AG04450 (cell line): ENCODE measurements at regions not wholly inside any gene's neighbourhood (a gene's known extent, or its start where the extent isn't known, plus 50 kb on each side); places are given as distances from the start of the nearest gene placed in this dataset.

Experiments used
- CTCF ChIA-PET: fragments of 300-600, 350-600 bp; formaldehyde crosslinking; extraction: SDS; loops from one replicate; lab custom pipeline; 2022; ENCODE audit warnings: antibody characterized with exemption, inconsistent platforms; lab: Charles Lee
- POLR2A ChIA-PET: fragments of 350-600 bp; formaldehyde crosslinking; extraction: SDS; loops from one replicate; lab custom pipeline; 2021; ENCODE audit warnings: antibody characterized with exemption, inconsistent platforms; lab: Yijun Ruan, JAX
- DNase-seq: peaks from one replicate; pipeline ENCODE4 v3.0.0-alpha.2; 2011; ENCODE audit warnings: low read depth, low spot score
- H3K27ac ChIP-seq: one replicate; pipeline ENCODE4 v1.5.1; 2012; ENCODE audit warnings: low read depth, low read length, control low read depth
- H3K27me3 ChIP-seq: one replicate; pipeline ENCODE4 v1.6.0; 2012; ENCODE audit warnings: low read length; ENCODE audit not compliant: control insufficient read depth, insufficient read depth
- H3K4me3 ChIP-seq: 2 replicates; pipeline ENCODE4 v1.5.1; 2011; ENCODE audit warnings: mild to moderate bottlenecking, low read depth, low read length, control low read depth
- H3K9me3 ChIP-seq: 2 replicates; pipeline ENCODE4 v1.5.1; 2012; ENCODE audit warnings: low read length; ENCODE audit not compliant: control insufficient read depth, insufficient read depth
- TF ChIP-seq, protein P1 (sequence below): IDR thresholded peaks from 2 replicates; pipeline ENCODE4 v1.5.1; 2011; ENCODE audit warnings: low read depth, low read length, control low read depth, inconsistent platforms

DNA sequence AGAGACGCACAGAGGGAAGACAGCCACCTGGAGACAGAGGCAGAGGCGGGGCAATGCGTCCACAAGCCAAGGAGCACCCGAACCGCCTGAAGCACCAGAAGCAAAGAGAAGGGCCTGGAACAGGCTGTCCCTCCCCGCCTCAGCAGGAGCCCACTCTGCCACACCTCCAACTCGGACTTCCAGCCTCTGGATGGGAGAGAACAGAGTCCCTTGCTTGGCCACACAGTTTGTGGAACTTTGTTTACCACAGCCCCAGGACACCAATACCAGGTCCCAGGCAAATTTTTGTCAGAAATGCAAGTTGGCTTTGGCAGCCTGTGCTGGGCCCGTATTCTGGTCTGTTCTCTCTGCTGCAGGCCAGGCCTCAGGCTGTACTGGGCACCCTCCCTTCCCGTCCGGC, 87.5 kb upstream of the RPS6KA2 start:
- H3K9me3 ChIP-seq, result peaks cover 3% of the 10 kb centered on the region; the same call in 1 of the 2 replicates
- no peak overlapping the region for H3K27ac ChIP-seq
- no peak for DNase-seq
- peaks cover 10% of the 10 kb centered on the region for H3K27me3 ChIP-seq
- ChIA-PET CTCF (no interaction called here), POLR2A (no interaction called here)
- H3K4me3 ChIP-seq, result no peak overlapping the region
- TF ChIP-seq, protein P1, sequence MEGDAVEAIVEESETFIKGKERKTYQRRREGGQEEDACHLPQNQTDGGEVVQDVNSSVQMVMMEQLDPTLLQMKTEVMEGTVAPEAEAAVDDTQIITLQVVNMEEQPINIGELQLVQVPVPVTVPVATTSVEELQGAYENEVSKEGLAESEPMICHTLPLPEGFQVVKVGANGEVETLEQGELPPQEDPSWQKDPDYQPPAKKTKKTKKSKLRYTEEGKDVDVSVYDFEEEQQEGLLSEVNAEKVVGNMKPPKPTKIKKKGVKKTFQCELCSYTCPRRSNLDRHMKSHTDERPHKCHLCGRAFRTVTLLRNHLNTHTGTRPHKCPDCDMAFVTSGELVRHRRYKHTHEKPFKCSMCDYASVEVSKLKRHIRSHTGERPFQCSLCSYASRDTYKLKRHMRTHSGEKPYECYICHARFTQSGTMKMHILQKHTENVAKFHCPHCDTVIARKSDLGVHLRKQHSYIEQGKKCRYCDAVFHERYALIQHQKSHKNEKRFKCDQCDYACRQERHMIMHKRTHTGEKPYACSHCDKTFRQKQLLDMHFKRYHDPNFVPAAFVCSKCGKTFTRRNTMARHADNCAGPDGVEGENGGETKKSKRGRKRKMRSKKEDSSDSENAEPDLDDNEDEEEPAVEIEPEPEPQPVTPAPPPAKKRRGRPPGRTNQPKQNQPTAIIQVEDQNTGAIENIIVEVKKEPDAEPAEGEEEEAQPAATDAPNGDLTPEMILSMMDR, result no peak

DNA sequence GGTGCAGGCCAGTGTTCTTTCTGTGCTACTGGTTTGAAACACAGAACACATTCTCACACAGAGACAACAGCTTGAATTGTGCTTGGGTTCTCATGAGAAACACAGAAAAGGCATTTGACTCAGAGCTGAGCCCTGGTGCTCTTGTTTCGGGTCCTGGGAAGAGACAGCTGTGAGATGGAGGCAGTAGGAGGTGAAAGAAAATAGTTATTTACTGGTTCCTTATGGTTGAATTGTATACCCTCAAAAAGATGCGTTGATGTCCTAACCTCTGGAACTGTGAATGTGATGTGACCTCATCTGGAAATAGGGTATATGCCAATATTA, 87.1 kb upstream of the RPS6KA2 start:
- CTCF ChIA-PET, result no interaction called here
- TF ChIP-seq, protein P1, result no peak

DNA sequence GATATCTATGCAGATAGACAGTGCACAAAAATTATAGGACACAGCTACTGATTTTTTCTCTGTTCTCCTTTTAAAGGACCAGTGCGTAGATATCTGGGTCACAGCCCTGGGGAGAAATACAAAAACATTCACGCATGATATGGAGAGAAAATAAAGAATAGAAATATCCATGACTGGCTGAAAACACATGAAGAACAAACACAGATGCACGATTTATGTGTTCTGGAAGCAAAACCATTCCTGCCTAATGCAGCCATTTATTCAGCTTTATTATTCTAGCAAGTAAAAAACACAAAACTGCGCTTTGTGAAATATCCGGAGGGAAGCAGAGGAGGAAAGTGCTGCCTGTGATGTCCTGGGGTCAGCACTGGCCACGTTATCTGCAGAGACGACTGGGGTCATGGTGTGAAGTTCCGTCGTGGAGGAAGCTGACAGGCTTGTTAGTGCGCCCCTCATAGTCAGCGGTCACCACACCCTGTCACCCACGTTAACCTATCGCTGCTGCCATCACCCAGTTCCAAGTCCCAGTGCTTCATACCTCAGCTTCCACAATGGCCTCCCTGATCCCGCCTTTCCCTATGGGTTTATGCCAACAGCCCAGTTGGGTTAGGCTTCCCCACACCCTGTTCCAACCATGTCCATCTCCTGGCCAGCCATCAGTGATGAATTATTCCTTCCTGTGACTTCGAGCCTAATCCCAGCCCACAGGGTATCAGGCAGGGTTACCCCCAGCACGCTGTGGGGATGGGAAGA, 86.6 kb upstream of the RPS6KA2 start:
- POLR2A ChIA-PET, result no interaction called here
- peaks cover 10% of the 10 kb centered on the region for H3K27me3 ChIP-seq
- TF ChIP-seq, protein P1, result no peak
- H3K27ac ChIP-seq, result no peak overlapping the region
- no peak overlapping the region for H3K4me3 ChIP-seq
- CTCF ChIA-PET, result no interaction called here
- no peak for DNase-seq
- H3K9me3 ChIP-seq, result peaks cover 3% of the 10 kb centered on the region; the same call in 1 of the 2 replicates

More for the DNA sequence above, 87.1 kb upstream of the RPS6KA2 start:
- no peak overlapping the region for H3K4me3 ChIP-seq
- H3K9me3 ChIP-seq, result peaks cover 3% of the 10 kb centered on the region; the same call in 1 of the 2 replicates
- POLR2A ChIA-PET, result no interaction called here
- DNase-seq, result no peak
- no peak overlapping the region for H3K27ac ChIP-seq
- peaks cover 10% of the 10 kb centered on the region for H3K27me3 ChIP-seq

DNA sequence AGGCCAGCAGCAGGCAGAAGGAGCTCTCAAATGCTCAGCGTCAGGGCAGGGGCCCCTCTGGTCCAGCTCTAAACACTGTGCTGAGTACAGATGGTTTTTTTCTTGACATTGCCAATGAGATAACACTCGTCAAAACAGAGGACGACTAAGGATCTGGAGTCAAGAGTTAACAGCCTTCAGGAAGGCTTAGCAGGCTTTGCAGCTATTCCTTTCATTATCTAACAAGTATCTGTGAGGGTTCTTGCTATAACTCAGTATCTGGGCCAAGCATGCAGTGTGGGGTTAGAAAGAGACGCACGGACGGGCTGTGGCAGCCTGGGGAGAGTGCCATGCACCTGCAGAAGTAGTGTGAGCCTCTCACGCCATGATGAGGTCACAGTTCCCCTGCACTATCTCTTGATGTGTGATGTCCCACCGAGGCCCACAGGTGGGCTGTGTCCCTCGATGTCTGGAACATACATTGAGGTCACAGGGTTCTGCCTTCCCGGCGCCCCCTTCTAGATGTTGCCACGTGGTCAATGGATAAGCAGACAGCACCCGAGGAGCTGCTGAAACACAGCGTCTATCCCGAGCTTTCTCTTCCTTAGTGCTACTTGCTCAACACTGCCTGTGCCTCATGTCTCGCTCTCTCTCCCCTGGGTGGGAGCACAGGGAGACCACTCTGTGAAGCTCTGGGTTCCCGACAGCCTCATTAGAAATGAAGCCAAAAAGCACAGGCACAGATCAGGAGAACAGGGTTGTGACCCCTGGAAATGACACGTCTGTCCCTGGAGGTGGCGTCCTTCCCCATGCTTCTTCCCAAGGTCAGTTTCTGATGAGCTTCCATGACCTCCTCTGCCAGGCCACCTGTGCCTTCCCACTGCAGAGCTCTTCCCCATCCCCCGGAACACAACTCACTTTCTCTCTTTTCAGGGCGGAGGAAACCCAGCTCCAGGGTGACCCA, 85.5 kb upstream of the RPS6KA2 start:
- TF ChIP-seq, protein P1, result no peak
- ChIA-PET POLR2A (no interaction called here), CTCF (interaction anchor here (1.5 kb wide), 1 partner anchor 277 kb away, joined by 3 read pairs; no protein-coding TSS in a partner anchor)
- H3K4me3 ChIP-seq, result no peak overlapping the region
- no peak for DNase-seq
- peaks cover 3% of the 10 kb centered on the region; the same call in 1 of the 2 replicates for H3K9me3 ChIP-seq
- peaks cover 10% of the 10 kb centered on the region for H3K27me3 ChIP-seq
- H3K27ac ChIP-seq, result no peak overlapping the region

DNA sequence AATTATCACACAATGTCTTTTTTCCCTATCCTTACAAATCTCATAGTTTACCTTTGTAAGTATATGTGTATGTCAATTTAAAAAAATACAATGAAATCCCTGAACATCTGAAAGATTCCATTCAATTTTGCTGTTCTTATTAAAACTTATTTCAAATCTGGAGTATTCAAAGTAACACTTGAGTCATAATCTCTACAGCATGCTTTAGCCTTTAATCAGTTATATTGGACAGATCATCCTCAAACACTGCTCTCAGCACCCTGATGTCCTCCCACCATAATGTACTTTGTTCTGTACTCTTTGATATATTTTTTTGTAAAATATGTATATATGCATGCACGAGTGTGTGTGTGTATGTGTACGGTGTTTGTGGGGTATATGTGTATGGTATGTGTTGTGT, 83.0 kb upstream of the RPS6KA2 start:
- ChIA-PET POLR2A (no interaction called here), CTCF (no interaction called here)
- peaks cover 16% of the 10 kb centered on the region for H3K27me3 ChIP-seq
- H3K27ac ChIP-seq, result no peak overlapping the region
- H3K9me3 ChIP-seq, result peaks cover 3% of the 10 kb centered on the region; the same call in 1 of the 2 replicates
- TF ChIP-seq, protein P1, result no peak
- H3K4me3 ChIP-seq, result no peak overlapping the region
- DNase-seq, result no peak
